ENCODE measurements at regions not wholly inside any gene's neighbourhood (a gene's known extent, or its start where the extent isn't known, plus 50 kb on each side); places are given as distances from the start of the nearest gene placed in this dataset.

GRCh38 chr5:136600306-136600705 is 235.0 kb upstream of the TRPC7 start:
- Histone ChIP-seq H3K36me3 (no peaks in the 10 kb centered on the region), H3K4me3 (no peak overlapping the region), H3K4me2 (no peak overlapping the region), H3K27ac (no peak overlapping the region), H3K9ac (no peak overlapping the region), H3F3A (ENCODE audit: low read depth) (no peaks in the 10 kb centered on the region), H3K4me1 (no peaks in the 10 kb centered on the region), H4K20me1 (ENCODE audit: low read depth) (no peaks in the 10 kb centered on the region), H3K27me3 (no peaks in the 10 kb centered on the region), H3K9me3 (ENCODE audit: low read depth) (no peaks in the 10 kb centered on the region), H3K79me2 (ENCODE audit: low read depth) (no peaks in the 10 kb centered on the region), H2AFZ (replicated peaks) (no peak overlapping the region)
- TF ChIP-seq EZH2phosphoT487 (IDR thresholded peaks at IDR 0.05), result no peak
- TF ChIP-seq CTCF (IDR thresholded peaks at IDR 0.05), result no peak
- TF ChIP-seq EZH2 (IDR thresholded peaks at IDR 0.05), result no peak
- Mint-ChIP-seq H3K4me1 (no peaks in the 10 kb centered on the region), H3K27me3 (ENCODE audit: insufficient read depth, low read depth) (peaks cover 6% of the 10 kb centered on the region), H3K9me3 (peaks cover 39% of the 10 kb centered on the region), H3K36me3 (peaks cover 3% of the 10 kb centered on the region), H3K4me3 (no peak overlapping the region), H3K27ac (no peak overlapping the region)
- no peak for DNase-seq (ENCODE audit: low spot score)

- Mint-ChIP-seq H3K36me3 (peaks cover 3% of the 10 kb centered on the region), H3K4me1 (no peaks in the 10 kb centered on the region), H3K4me3 (no peak overlapping the region), H3K9me3 (peaks cover 37% of the 10 kb centered on the region), H3K27me3 (ENCODE audit: insufficient read depth, low read depth) (peaks cover 6% of the 10 kb centered on the region), H3K27ac (no peak overlapping the region)
- no peak overlapping the region for H3K4me2 ChIP-seq
- H3K4me1 ChIP-seq, result no peaks in the 10 kb centered on the region
- no peaks in the 10 kb centered on the region for H4K20me1 ChIP-seq (ENCODE audit: low read depth)
- no peak overlapping the region for H3K9ac ChIP-seq
- no peaks in the 10 kb centered on the region for H3K27me3 ChIP-seq
- TF ChIP-seq EZH2 (IDR thresholded peaks at IDR 0.05) (no peak), CTCF (IDR thresholded peaks at IDR 0.05) (no peak), EZH2phosphoT487 (IDR thresholded peaks at IDR 0.05) (no peak)
- no peak overlapping the region for H2AFZ ChIP-seq (replicated peaks)
- DNase-seq (ENCODE audit: low spot score), result no peak
- H3K79me2 ChIP-seq (ENCODE audit: low read depth), result no peaks in the 10 kb centered on the region
- no peaks in the 10 kb centered on the region for H3K9me3 ChIP-seq (ENCODE audit: low read depth)
- no peak overlapping the region for H3K27ac ChIP-seq
- no peaks in the 10 kb centered on the region for H3F3A ChIP-seq (ENCODE audit: low read depth)
- H3K4me3 ChIP-seq, result no peak overlapping the region
- no peaks in the 10 kb centered on the region for H3K36me3 ChIP-seq
These were observed 233.6 kb upstream of the TRPC7 start for GRCh38 chr5:136598802-136599404.

GRCh38 chr5:136594416-136594815 is 229.1 kb upstream of the TRPC7 start:
- Mint-ChIP-seq H3K27me3 (ENCODE audit: insufficient read depth, low read depth) (peaks cover 6% of the 10 kb centered on the region), H3K27ac (no peak overlapping the region), H3K36me3 (no peaks in the 10 kb centered on the region), H3K9me3 (peaks cover 7% of the 10 kb centered on the region), H3K4me3 (no peak overlapping the region), H3K4me1 (no peaks in the 10 kb centered on the region)
- Histone ChIP-seq H2AFZ (replicated peaks) (no peak overlapping the region), H3K4me3 (no peak overlapping the region), H3K4me1 (no peaks in the 10 kb centered on the region), H3F3A (ENCODE audit: low read depth) (no peaks in the 10 kb centered on the region), H4K20me1 (ENCODE audit: low read depth) (no peaks in the 10 kb centered on the region), H3K36me3 (no peaks in the 10 kb centered on the region), H3K4me2 (no peak overlapping the region), H3K9ac (no peak overlapping the region), H3K79me2 (ENCODE audit: low read depth) (no peaks in the 10 kb centered on the region), H3K27me3 (no peaks in the 10 kb centered on the region), H3K9me3 (ENCODE audit: low read depth) (no peaks in the 10 kb centered on the region), H3K27ac (no peak overlapping the region)
- DNase-seq (ENCODE audit: low spot score), result no peak
- no peak for TF ChIP-seq EZH2phosphoT487 (IDR thresholded peaks at IDR 0.05)
- no peak for TF ChIP-seq EZH2 (IDR thresholded peaks at IDR 0.05)
- no peak for TF ChIP-seq CTCF (IDR thresholded peaks at IDR 0.05)

Data from neural progenitor cell (in vitro differentiated cells).